ENCODE measurements at regions not wholly inside any gene's neighbourhood (a gene's known extent, or its start where the extent isn't known, plus 50 kb on each side); places are given as distances from the start of the nearest gene placed in this dataset.

DNA sequence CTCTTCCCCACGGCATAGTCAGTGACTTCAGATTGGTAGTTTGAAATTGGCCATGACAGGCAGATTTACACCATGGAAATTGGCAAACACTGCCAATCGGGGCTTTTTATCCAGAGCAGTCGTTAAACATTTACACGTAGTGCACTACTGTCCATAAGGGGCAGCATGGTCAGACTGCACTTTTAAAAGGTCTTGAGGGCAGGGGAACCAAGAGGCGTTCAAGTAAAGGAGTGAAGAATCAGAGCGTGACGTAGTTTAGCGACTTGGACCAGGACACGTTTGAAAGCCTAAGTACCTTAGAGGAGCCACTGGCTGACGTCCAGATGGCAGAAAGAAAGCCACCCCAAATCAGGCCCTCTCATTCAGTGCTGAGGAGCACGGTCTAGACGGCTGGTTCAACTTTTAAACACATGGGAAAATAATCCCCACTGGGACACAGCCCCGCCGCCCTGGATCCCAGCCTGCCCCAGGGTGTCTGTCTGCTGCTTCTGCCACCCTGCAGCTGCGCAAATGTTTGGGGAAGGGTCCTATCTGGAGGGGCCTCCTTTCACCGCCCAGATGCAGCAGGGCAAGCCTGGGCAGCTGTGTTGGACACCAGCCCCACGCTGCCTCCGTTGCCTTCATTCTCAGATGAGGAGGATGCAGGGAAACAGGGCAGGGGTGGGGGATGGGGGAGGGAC lies 52.5 kb upstream of the PPP2R5C start (continued):
- TF ChIP-seq MGA (IDR thresholded peaks at IDR 0.05) (0 out of 2 replicates have a peak, but pooled peaks have one; percentile 3), GATAD2A (IDR thresholded peaks at IDR 0.05) (no peak), NELFE (IDR thresholded peaks at IDR 0.05; ENCODE audit: insufficient read depth, insufficient read length) (no peak), ZNF592 (IDR thresholded peaks at IDR 0.05) (peak; percentile 81), KAT2B (IDR thresholded peaks at IDR 0.05; ENCODE audit: low read depth, low read length) (no peak), PHB2 (IDR thresholded peaks at IDR 0.05; ENCODE audit: low read depth) (no peak), TOE1 (IDR thresholded peaks at IDR 0.05; ENCODE audit: borderline replicate concordance) (no peak), TOE1 (CRISPR knock-in tag; IDR thresholded peaks at IDR 0.05; ENCODE audit: borderline replicate concordance, low read depth) (no peak), HMG20B (CRISPR knock-in tag; IDR thresholded peaks at IDR 0.05) (no peak), NFIC (IDR thresholded peaks at IDR 0.05) (peak; percentile 36; the same call in 1 of the 2 replicates), NR3C1 (CRISPR knock-in tag; IDR thresholded peaks at IDR 0.05) (no peak), KHSRP (IDR thresholded peaks at IDR 0.05) (no peak)
- TF ChIP-seq, protein P1, sequence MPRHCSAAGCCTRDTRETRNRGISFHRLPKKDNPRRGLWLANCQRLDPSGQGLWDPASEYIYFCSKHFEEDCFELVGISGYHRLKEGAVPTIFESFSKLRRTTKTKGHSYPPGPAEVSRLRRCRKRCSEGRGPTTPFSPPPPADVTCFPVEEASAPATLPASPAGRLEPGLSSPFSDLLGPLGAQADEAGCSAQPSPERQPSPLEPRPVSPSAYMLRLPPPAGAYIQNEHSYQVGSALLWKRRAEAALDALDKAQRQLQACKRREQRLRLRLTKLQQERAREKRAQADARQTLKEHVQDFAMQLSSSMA (CRISPR knock-in tag; IDR thresholded peaks at IDR 0.05) = no peak

Measured in K562 (cell line).